Activated CD4-positive, alpha-beta T cell treated with anti-CD3 and anti-CD28 coated beads for 24 hours (primary cell): ENCODE measurements at regions not wholly inside any gene's neighbourhood (a gene's known extent, or its start where the extent isn't known, plus 50 kb on each side); places are given as distances from the start of the nearest gene placed in this dataset.
"Not testable (repeated sequence)": the region's sequence is repeated elsewhere in the genome, so short reads cannot be mapped to it uniquely, and the experiment has no call there.

Source experiments
- DNase-seq, 2 donors: peaks; one replicate each; pipeline ENCODE4 v3.0.0-alpha.2; 2020; ENCODE audit warnings: low read depth in 2 of 2

DNA sequence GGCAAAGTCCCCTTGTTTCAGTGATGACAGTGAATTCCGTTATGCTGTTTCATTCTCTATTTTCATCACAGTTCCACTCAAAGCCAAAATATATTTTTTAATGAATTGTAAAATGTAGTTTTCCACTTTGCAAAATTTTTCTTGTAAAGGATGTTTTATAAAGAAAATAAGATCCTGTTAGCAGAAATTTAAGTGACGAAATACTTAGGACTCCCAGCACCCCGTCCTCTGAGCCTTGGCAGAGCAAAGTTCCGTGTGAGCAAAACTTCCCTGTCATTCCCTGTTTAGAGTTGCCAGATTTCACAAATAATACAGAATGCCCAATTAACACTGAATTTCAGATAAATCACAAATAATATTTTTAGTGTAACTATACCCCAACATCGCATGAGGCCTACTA lies 81.0 kb upstream of the RBPJ start:
- DNase-seq: no peak

DNA sequence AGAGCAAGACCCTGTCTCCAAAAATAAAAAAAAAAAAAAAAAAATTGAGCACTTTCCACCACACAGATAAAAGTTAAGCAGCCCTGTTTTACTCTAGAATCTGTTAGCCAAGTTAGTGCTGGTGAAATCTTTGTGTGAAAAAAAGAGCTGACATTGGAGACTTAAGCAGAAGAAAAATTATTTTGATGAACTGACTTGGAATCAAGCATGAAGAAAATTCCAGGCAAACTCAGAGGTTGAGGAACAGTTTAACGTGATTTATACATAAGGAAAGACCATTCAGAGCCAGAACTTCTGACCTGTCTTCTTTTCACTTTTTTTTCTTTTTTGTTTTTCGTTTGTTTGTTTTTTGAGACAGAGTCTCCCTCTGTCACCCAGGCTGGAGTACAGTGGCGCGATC lies 79.6 kb upstream of the RBPJ start:
- DNase-seq: no peak

- DNase-seq: no peak
Observed at GRCh38 chr4:26242451-26242850, 78.4 kb upstream of the RBPJ start.

DNA sequence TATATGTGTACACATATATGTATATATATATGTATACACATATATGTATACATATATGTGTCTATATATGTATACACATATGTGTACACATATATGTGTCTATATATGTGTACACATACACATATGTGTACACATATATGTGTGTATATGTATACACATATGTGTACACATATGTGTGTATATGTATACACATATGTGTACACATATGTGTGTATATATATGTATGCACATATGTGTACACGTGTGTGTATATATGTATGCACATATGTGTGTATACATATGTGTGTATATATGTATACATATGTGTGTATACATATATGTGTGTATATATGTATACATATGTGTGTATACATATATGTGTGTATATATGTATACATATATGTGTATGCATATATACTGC lies 76.7 kb upstream of the RBPJ start:
- DNase-seq: not testable (repeated sequence)

DNA sequence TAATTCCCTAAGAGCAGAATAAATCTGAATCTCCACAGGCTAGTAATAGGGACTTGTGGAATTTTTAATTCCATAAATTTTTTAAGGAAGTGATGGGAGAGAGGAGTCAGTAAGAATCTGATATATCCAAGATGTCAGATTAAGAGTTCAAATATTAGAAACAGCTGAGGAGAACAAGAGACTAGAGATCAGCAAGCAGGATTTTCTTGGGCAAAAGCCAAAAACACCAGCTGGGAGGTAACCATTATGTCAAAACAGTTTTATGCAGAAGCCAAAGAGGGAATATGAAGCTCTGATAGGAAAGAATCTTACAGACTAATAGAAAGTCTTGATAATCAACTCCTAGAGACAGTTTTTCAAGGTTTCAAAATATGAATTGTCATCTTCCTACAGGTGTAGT lies 72.2 kb upstream of the RBPJ start:
- DNase-seq: no peak

- DNase-seq: no peak
Observed at GRCh38 chr4:26252349-26253025, 68.3 kb upstream of the RBPJ start.

DNA sequence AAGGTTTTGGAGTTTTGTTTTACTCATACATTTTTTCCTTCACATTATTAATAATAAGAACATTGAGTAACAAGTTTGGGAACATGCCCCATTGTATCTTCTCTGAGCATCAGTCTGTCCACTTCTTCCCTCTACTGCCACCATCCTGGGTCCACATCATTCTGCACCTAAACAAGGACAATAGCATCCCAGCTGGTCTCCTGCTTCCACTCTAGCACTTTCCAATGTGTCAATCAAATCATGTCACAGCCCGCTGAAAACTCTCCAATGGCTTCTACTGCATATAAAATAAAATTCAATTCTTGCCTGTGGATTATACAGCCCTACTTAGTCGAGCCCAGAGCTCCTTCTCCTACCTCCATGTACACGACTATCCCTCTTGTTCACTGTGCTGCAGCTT lies 66.8 kb upstream of the RBPJ start:
- no peak for DNase-seq

DNA sequence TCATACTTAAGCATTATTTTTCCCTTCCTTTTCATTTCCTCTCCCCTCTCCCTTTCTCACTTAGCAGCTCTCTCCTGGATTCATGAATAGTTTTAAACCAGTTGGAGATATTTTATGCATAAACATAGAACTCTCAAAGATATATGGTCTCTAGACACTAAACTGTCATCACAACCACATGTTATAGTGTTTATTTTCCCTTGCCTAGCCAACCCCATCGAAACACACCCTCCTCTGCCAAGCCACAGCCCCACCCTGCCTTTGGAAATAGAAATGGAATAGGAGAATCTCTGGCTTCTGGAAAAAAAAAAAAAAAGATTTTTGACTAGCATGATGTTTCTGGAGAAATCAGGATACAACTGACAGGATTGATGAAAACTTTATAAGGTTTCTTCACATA lies 64.8 kb upstream of the RBPJ start:
- DNase-seq: no peak

GRCh38 chr4:26257444-26257843 lies 63.4 kb upstream of the RBPJ start:
- DNase-seq: not testable (repeated sequence)

DNA sequence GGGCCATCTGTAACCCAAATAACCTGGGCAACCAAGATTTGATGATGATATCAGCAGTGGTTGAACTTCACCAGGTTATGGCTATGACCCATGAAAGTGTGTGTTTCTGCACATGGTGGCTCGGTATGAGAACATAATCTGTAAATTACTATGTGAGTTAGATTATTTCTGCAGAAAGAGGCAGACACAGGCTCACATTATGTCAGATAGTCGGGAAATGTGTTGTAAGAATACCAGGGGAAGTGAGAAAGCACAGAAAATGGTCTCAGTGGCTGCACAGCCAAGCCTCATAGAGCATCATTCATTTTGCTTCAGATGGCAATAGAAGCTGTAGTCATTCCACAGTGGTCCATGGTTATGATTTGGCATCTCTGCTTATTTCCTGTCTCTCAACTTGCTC lies 63.0 kb upstream of the RBPJ start:
- DNase-seq: no peak

DNA sequence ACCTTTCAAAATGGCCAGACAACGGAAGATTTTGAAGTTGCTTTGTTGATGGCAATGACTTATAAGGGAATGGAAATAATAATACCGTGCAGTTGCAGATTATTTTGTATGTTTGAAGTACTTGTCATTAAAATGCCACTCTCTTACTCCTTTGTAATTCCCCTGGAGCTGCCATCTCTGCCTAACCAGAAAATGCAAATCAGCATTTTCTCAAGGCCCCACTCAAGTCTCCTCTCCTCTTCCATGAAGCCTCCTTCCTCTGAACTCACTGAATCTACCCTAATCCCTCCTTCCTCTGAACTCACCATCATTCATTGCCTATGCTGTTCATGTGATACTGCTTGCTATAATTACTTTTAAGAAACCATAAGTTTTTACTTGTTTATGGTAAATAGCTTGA lies 60.2 kb upstream of the RBPJ start:
- no peak for DNase-seq

DNA sequence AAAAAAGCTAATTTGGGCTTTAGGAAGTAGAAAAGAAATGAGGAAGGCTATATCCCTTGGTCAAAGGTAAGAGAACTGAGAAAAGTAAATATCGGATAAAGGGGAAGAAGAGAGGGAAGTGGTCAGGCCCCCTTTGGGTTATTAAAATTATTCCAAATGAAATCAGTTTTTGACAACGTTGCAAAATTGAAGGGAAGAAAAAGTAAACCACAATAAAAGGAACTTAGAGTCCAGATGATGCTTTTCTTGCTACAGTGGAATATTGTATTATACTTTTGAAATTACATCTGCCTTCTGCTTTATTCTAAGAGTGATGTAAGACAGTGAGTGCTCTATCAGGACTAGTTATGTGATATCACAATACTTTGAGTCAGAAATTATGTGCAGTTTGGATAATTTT lies 59.4 kb upstream of the RBPJ start:
- DNase-seq: no peak

DNA sequence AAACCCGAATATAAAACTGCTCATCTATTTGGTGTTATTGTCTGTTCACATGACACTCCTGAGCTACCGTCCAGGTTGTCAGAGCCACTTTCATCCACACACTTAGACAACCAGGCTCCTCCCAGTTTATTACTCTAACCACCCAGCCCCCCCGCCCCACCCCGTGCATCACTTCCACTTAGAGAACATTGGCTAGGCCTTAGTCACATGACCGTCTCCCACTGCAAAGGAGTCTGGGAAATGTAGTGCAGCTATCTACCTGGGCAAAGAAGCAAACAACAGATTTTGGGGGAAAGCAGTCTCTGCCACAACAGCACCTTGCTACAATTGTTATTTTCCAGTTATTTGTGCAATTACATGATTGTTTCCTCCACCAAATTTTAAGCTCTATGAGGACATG lies 57.6 kb upstream of the RBPJ start:
- DNase-seq: no peak

DNA sequence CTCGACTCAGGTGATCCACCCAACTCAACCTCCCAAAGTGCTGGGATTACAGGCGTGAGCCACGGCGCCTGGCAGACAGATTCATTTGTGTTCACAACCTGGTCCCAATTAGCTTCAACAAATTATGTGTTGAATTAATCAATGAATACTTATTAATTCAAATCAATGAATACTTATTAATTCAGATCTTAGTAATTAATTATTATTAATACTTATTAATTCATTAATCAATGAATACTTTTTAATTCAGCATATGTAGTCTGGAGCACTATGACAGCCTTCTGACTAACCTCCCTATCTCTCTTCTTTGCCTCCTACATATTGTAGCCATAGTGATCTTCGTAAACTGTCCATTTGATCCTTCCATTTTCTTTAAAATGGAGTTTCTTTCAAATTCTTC lies 56.7 kb upstream of the RBPJ start:
- DNase-seq: no peak

DNA sequence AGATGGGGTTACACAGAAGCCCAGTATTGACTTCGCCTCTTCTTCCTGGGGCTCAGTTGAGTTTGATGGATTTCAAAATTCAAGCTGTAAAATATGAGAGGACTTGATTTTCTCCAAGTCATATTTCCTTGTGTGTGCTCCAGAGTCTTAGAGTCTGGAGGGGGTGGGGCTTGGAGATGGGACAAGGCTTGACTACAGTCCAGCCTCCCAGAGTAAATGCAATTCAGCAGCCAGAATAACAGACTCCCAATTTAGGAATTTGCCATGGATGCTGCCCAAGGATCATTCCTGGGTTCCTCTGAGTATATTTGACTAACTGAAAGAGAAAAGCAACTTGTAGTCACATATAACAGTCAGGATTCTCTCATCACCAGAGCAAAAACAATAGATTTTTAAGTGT lies 53.7 kb upstream of the RBPJ start:
- DNase-seq: no peak

DNA sequence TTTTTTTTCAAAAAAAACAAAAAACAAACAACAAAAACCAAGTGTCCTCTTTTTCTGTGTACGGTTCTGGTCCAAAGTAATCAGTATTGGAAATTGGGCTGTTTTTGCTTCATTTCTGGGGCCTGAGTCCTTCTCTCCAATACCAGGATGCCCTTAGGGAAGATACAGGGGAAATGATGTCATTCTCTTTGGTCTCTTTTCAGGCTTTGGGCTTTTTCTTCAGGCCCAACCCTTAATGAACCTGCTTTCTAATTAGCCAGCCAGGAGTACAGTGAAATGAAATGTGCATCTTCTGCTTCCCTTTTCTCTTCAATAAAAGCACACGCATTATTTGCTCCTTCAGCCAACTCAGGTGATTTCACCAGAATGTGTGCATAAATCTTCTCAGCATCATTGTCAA lies 52.6 kb upstream of the RBPJ start:
- DNase-seq: no peak

- DNase-seq: no peak
Observed at GRCh38 chr4:26269038-26269437, 51.8 kb upstream of the RBPJ start.
